Activated T-helper 1 cell treated with anti-CD3 and anti-CD28 coated beads, Interleukin-12 subunit alpha, Interleukin-12 subunit beta, Interleukin-2, Interleukin-4 antibody, amounts not matched to agents 30 ng/mL and 10 ng/mL and 1 ng/mL, durations not matched to agents 14 hours and 24 hours and 36 hours (primary cell): ENCODE measurements at regions not wholly inside any gene's neighbourhood (a gene's known extent, or its start where the extent isn't known, plus 50 kb on each side); places are given as distances from the start of the nearest gene placed in this dataset.

Experiments
- DNase-seq: peaks from one replicate; pipeline ENCODE4 v3.0.0; 2021; ENCODE audit warnings: low spot score
- H3K27ac Mint-ChIP-seq: one replicate; pipeline ENCODE4 v1.8.0; 2021; ENCODE audit warnings: mild to moderate bottlenecking, mixed read lengths
- H3K27me3 Mint-ChIP-seq: one replicate; pipeline ENCODE4 v1.8.0; 2022; ENCODE audit warnings: mild to moderate bottlenecking, moderate library complexity, mixed read lengths; ENCODE audit not compliant: insufficient read depth
- H3K36me3 Mint-ChIP-seq: one replicate; pipeline ENCODE4 v1.8.0; 2021; ENCODE audit warnings: low read depth, mixed read lengths
- H3K4me1 Mint-ChIP-seq: one replicate; pipeline ENCODE4 v1.8.0; 2021; ENCODE audit warnings: low read depth, mixed read lengths
- H3K4me3 Mint-ChIP-seq: one replicate; pipeline ENCODE4 v1.8.0; 2021; ENCODE audit warnings: mild to moderate bottlenecking, moderate library complexity, mixed read lengths
- H3K9me3 Mint-ChIP-seq: one replicate; pipeline ENCODE4 v1.8.0; 2021; ENCODE audit warnings: mixed read lengths
- intact Hi-C: fragments of 100-400 bp; cut with micrococcal nuclease; formaldehyde crosslinking; loops from one replicate; pipeline ENCODE4 v1.15.1; 2024

GRCh38 chr20:39210341-39211036 lies 248.3 kb downstream of the DHX35 start:
- no peaks in the 10 kb centered on the region for H3K4me1 Mint-ChIP-seq
- no peak overlapping the region for H3K4me3 Mint-ChIP-seq
- no peak for DNase-seq
- H3K9me3 Mint-ChIP-seq: no peaks in the 10 kb centered on the region
- no peaks in the 10 kb centered on the region for H3K36me3 Mint-ChIP-seq
- intact Hi-C loops: no loop called here
- no peak overlapping the region for H3K27ac Mint-ChIP-seq
- H3K27me3 Mint-ChIP-seq: peaks cover 3% of the 10 kb centered on the region

- H3K27ac Mint-ChIP-seq: no peak overlapping the region
- intact Hi-C loops: no loop called here
- H3K36me3 Mint-ChIP-seq: no peaks in the 10 kb centered on the region
- DNase-seq: no peak
- peaks cover 4% of the 10 kb centered on the region for H3K9me3 Mint-ChIP-seq
- peaks cover 3% of the 10 kb centered on the region for H3K27me3 Mint-ChIP-seq
- H3K4me3 Mint-ChIP-seq: no peak overlapping the region
- H3K4me1 Mint-ChIP-seq: no peaks in the 10 kb centered on the region
Observed at GRCh38 chr20:39206899-39207564, 244.9 kb downstream of the DHX35 start.

GRCh38 chr20:39195582-39196021 lies 233.5 kb downstream of the DHX35 start:
- no peak for DNase-seq
- H3K4me1 Mint-ChIP-seq: no peaks in the 10 kb centered on the region
- H3K27me3 Mint-ChIP-seq: peaks cover 3% of the 10 kb centered on the region
- intact Hi-C loops: no loop called here
- H3K27ac Mint-ChIP-seq: no peak overlapping the region
- no peaks in the 10 kb centered on the region for H3K9me3 Mint-ChIP-seq
- H3K36me3 Mint-ChIP-seq: no peaks in the 10 kb centered on the region
- no peak overlapping the region for H3K4me3 Mint-ChIP-seq

GRCh38 chr20:39190666-39191570 lies 228.8 kb downstream of the DHX35 start:
- no peaks in the 10 kb centered on the region for H3K4me1 Mint-ChIP-seq
- H3K27ac Mint-ChIP-seq: no peak overlapping the region
- intact Hi-C loops: no loop called here
- no peak overlapping the region for H3K4me3 Mint-ChIP-seq
- peaks cover 3% of the 10 kb centered on the region for H3K27me3 Mint-ChIP-seq
- H3K9me3 Mint-ChIP-seq: no peaks in the 10 kb centered on the region
- no peaks in the 10 kb centered on the region for H3K36me3 Mint-ChIP-seq
- DNase-seq: no peak

DNA sequence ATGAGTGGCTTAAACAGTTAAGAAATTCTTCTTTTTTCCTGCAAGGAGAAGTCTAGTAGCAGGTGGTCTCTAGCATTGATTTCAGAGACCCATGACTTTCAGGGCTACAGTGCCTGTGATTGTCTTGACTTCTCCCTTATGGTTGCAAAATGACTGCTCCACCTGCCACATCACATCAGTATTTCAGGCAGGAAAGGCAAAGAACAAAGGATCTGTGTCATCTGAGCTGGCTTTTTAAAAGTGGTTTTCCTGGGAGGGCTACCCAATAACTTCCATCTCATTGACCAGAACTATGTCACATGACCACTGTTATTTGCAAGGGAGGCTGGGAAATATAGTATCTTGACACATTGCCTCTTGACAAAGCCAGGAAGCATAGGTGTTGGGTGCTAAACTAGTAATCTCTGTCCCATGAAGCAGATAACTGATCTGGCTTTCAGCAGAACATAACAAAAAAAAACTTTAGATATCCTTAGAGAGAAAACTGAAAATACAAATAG lies 226.2 kb downstream of the DHX35 start:
- Mint-ChIP-seq H3K4me3 (no peak overlapping the region), H3K27me3 (no peaks in the 10 kb centered on the region), H3K4me1 (no peaks in the 10 kb centered on the region), H3K36me3 (no peaks in the 10 kb centered on the region), H3K27ac (no peak overlapping the region), H3K9me3 (peaks cover 12% of the 10 kb centered on the region)
- no peak for DNase-seq
- intact Hi-C loops: no loop called here

- Mint-ChIP-seq H3K27ac (no peak overlapping the region), H3K36me3 (no peaks in the 10 kb centered on the region), H3K9me3 (peaks cover 12% of the 10 kb centered on the region), H3K27me3 (no peaks in the 10 kb centered on the region), H3K4me1 (no peaks in the 10 kb centered on the region), H3K4me3 (no peak overlapping the region)
- intact Hi-C loops: no loop called here
- DNase-seq: no peak
Observed at GRCh38 chr20:39181490-39181889, 219.3 kb downstream of the DHX35 start.

- H3K36me3 Mint-ChIP-seq: no peaks in the 10 kb centered on the region
- H3K27ac Mint-ChIP-seq: no peak overlapping the region
- intact Hi-C loops: no loop called here
- no peak for DNase-seq
- H3K9me3 Mint-ChIP-seq: no peaks in the 10 kb centered on the region
- no peaks in the 10 kb centered on the region for H3K4me1 Mint-ChIP-seq
- H3K4me3 Mint-ChIP-seq: no peak overlapping the region
- no peaks in the 10 kb centered on the region for H3K27me3 Mint-ChIP-seq
Observed at GRCh38 chr20:39176457-39176856, 214.3 kb downstream of the DHX35 start.

- no peaks in the 10 kb centered on the region for H3K4me1 Mint-ChIP-seq
- no peaks in the 10 kb centered on the region for H3K9me3 Mint-ChIP-seq
- H3K27ac Mint-ChIP-seq: no peak overlapping the region
- no peak overlapping the region for H3K4me3 Mint-ChIP-seq
- no peaks in the 10 kb centered on the region for H3K27me3 Mint-ChIP-seq
- H3K36me3 Mint-ChIP-seq: no peaks in the 10 kb centered on the region
- intact Hi-C loops: no loop called here
- DNase-seq: no peak
Observed at GRCh38 chr20:39170896-39171463, 208.8 kb downstream of the DHX35 start.

- Mint-ChIP-seq H3K27me3 (peaks cover 7% of the 10 kb centered on the region), H3K27ac (no peak overlapping the region), H3K4me1 (no peaks in the 10 kb centered on the region), H3K9me3 (no peaks in the 10 kb centered on the region), H3K36me3 (no peaks in the 10 kb centered on the region), H3K4me3 (no peak overlapping the region)
- DNase-seq: no peak
- intact Hi-C loops: no loop called here
Observed at GRCh38 chr20:39165099-39165498, 203.0 kb downstream of the DHX35 start.

DNA sequence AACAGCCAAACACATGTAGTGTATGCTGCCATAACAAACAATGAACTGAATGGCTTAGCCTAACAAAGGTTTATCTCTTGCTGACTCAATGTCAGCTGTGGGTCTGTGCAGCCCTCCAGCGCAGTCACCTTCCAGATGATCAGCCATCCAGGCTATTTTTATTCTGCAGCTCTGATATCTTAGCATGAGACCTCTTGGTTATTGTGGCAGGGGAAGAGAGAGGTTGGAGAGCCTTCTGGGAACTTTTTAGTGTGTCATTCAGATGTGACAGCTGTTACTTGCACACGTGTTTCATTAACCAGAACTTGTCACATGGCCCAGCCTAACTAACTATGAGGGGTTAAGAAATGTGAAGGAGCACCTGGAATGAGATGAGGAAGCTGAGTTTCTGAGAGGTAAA lies 202.5 kb downstream of the DHX35 start:
- intact Hi-C loops: no loop called here
- H3K4me1 Mint-ChIP-seq: no peaks in the 10 kb centered on the region
- peaks cover 7% of the 10 kb centered on the region for H3K27me3 Mint-ChIP-seq
- no peak for DNase-seq
- no peaks in the 10 kb centered on the region for H3K9me3 Mint-ChIP-seq
- no peak overlapping the region for H3K27ac Mint-ChIP-seq
- H3K36me3 Mint-ChIP-seq: no peaks in the 10 kb centered on the region
- no peak overlapping the region for H3K4me3 Mint-ChIP-seq

- H3K9me3 Mint-ChIP-seq: no peaks in the 10 kb centered on the region
- H3K27ac Mint-ChIP-seq: no peak overlapping the region
- intact Hi-C loops: no loop called here
- no peak overlapping the region for H3K4me3 Mint-ChIP-seq
- no peak for DNase-seq
- H3K27me3 Mint-ChIP-seq: peaks cover 7% of the 10 kb centered on the region
- no peaks in the 10 kb centered on the region for H3K36me3 Mint-ChIP-seq
- H3K4me1 Mint-ChIP-seq: no peaks in the 10 kb centered on the region
Observed at GRCh38 chr20:39163993-39164392, 201.8 kb downstream of the DHX35 start.

DNA sequence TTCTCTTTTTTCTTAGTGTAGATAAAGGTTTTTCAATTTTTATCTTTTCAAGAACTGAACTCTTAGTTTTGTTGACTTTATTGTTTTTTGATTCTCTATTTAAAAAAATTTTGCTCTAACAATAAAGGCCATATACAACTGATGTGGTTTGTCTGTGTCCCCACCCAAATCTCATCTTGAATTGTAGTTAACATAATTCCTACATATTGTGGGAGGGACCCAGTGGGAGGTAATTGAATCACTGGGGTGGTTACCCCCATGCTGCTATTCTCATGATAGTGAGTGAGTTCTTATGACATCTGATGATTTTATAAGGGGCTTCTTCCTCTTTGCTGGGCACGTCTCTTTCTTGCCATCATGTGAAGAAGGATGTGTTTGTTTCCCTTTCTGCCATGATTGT lies 199.8 kb downstream of the DHX35 start:
- intact Hi-C loops: no loop called here
- Mint-ChIP-seq H3K9me3 (no peaks in the 10 kb centered on the region), H3K27ac (no peak overlapping the region), H3K4me1 (no peaks in the 10 kb centered on the region), H3K27me3 (peaks cover 8% of the 10 kb centered on the region), H3K4me3 (no peak overlapping the region), H3K36me3 (no peaks in the 10 kb centered on the region)
- DNase-seq: no peak
